SJSA1 (cell line): ENCODE measurements at regions not wholly inside any gene's neighbourhood (a gene's known extent, or its start where the extent isn't known, plus 50 kb on each side); places are given as distances from the start of the nearest gene placed in this dataset.
"Not testable (repeated sequence)": the region's sequence is repeated elsewhere in the genome, so short reads cannot be mapped to it uniquely, and the experiment has no call there.

Experiments used
- DNase-seq, 2 experiments: peaks; one replicate each; pipeline ENCODE4 v3.0.0-alpha.2; 2015 to 2020; ENCODE audit warnings: low spot score in 2 of 2, low read depth in 1 of 2
- H3K27ac ChIP-seq: fragments of 250-450 bp; sonication (Bioruptor Pico); 2 replicates; pipeline ENCODE4 v1.5.1; 2020; ENCODE audit warnings: mild to moderate bottlenecking, moderate library complexity
- H3K27me3 ChIP-seq: fragments of 250-450 bp; sonication (Bioruptor Pico); replicated peaks from 2 replicates; pipeline ENCODE4 v1.5.1; 2020; ENCODE audit warnings: mild to moderate bottlenecking, moderate library complexity
- H3K36me3 ChIP-seq: fragments of 250-450 bp; sonication (Bioruptor Pico); 2 replicates; pipeline ENCODE4 v1.5.1; 2020; ENCODE audit warnings: mild to moderate bottlenecking
- H3K4me1 ChIP-seq: fragments of 250-450 bp; sonication (Bioruptor Pico); replicated peaks from 2 replicates; pipeline ENCODE4 v1.6.1; 2021; ENCODE audit warnings: mild to moderate bottlenecking
- H3K4me3 ChIP-seq: fragments of 250-450 bp; sonication (Bioruptor Pico); 2 replicates; pipeline ENCODE4 v1.5.1; 2020; ENCODE audit warnings: mild to moderate bottlenecking
- H3K9me3 ChIP-seq: fragments of 250-450 bp; sonication (Bioruptor Pico); replicated peaks from 2 replicates; pipeline ENCODE4 v1.5.1; 2020; ENCODE audit warnings: mild to moderate bottlenecking

- no peak for DNase-seq
- Histone ChIP-seq H3K9me3 (no peaks in the 10 kb centered on the region), H3K36me3 (no peaks in the 10 kb centered on the region), H3K4me1 (no peaks in the 10 kb centered on the region), H3K27me3 (peaks cover 18% of the 10 kb centered on the region), H3K4me3 (no peak overlapping the region), H3K27ac (no peak overlapping the region)
These were observed 152.8 kb upstream of the KCNG1 start for GRCh38 chr20:51175724-51176123.

GRCh38 chr20:51175156-51175555, 152.2 kb upstream of the KCNG1 start:
- Histone ChIP-seq H3K4me1 (no peaks in the 10 kb centered on the region), H3K36me3 (no peaks in the 10 kb centered on the region), H3K9me3 (no peaks in the 10 kb centered on the region), H3K27me3 (peaks cover 17% of the 10 kb centered on the region), H3K4me3 (no peak overlapping the region), H3K27ac (no peak overlapping the region)
- no peak for DNase-seq

- H3K4me3 ChIP-seq = no peak overlapping the region
- peaks cover 15% of the 10 kb centered on the region for H3K27me3 ChIP-seq
- DNase-seq = no peak
- H3K9me3 ChIP-seq = no peaks in the 10 kb centered on the region
- H3K4me1 ChIP-seq = no peaks in the 10 kb centered on the region
- H3K36me3 ChIP-seq = no peaks in the 10 kb centered on the region
- H3K27ac ChIP-seq = no peak overlapping the region
These were observed 151.6 kb upstream of the KCNG1 start for GRCh38 chr20:51174536-51174935.

GRCh38 chr20:51172558-51173428, 149.9 kb upstream of the KCNG1 start:
- H3K4me3 ChIP-seq = no peak overlapping the region
- peaks cover 14% of the 10 kb centered on the region for H3K27me3 ChIP-seq
- peak in 1 of 2 experiments; percentile 17 for DNase-seq
- H3K9me3 ChIP-seq = no peaks in the 10 kb centered on the region
- no peaks in the 10 kb centered on the region for H3K36me3 ChIP-seq
- no peaks in the 10 kb centered on the region for H3K4me1 ChIP-seq
- no peak overlapping the region for H3K27ac ChIP-seq

GRCh38 chr20:51171141-51171540, 148.2 kb upstream of the KCNG1 start:
- H3K4me3 ChIP-seq = no peak overlapping the region
- peaks cover 17% of the 10 kb centered on the region for H3K27me3 ChIP-seq
- DNase-seq = no peak

GRCh38 chr20:51169813-51170212, 146.9 kb upstream of the KCNG1 start:
- DNase-seq = no peak
- Histone ChIP-seq H3K4me1 (no peaks in the 10 kb centered on the region), H3K27ac (no peak overlapping the region), H3K27me3 (peaks cover 17% of the 10 kb centered on the region), H3K4me3 (no peak overlapping the region), H3K36me3 (no peaks in the 10 kb centered on the region), H3K9me3 (no peaks in the 10 kb centered on the region)

More at GRCh38 chr20:51171141-51171540, 148.2 kb upstream of the KCNG1 start:
- Histone ChIP-seq H3K4me1 (no peaks in the 10 kb centered on the region), H3K36me3 (no peaks in the 10 kb centered on the region), H3K9me3 (no peaks in the 10 kb centered on the region), H3K27ac (no peak overlapping the region)

- H3K27me3 ChIP-seq, H3K4me1 ChIP-seq, DNase-seq, H3K36me3 ChIP-seq, H3K4me3 ChIP-seq, H3K9me3 ChIP-seq, H3K27ac ChIP-seq: not testable (repeated sequence)
These were observed 145.0 kb upstream of the KCNG1 start for GRCh38 chr20:51167911-51168310.

GRCh38 chr20:51166489-51166888, 143.6 kb upstream of the KCNG1 start:
- Histone ChIP-seq H3K36me3 (no peaks in the 10 kb centered on the region), H3K4me1 (no peaks in the 10 kb centered on the region), H3K27ac (no peak overlapping the region), H3K9me3 (no peaks in the 10 kb centered on the region), H3K4me3 (no peak overlapping the region), H3K27me3 (peaks cover 16% of the 10 kb centered on the region)
- no peak for DNase-seq

GRCh38 chr20:51165131-51165530, 142.2 kb upstream of the KCNG1 start:
- Histone ChIP-seq H3K27ac (no peak overlapping the region), H3K27me3 (peaks cover 24% of the 10 kb centered on the region), H3K4me1 (no peaks in the 10 kb centered on the region), H3K4me3 (no peak overlapping the region), H3K36me3 (no peaks in the 10 kb centered on the region), H3K9me3 (no peaks in the 10 kb centered on the region)
- DNase-seq = no peak

- peaks cover 28% of the 10 kb centered on the region for H3K27me3 ChIP-seq
- DNase-seq = no peak
- H3K9me3 ChIP-seq = no peaks in the 10 kb centered on the region
- no peaks in the 10 kb centered on the region for H3K4me1 ChIP-seq
- H3K27ac ChIP-seq = no peak overlapping the region
- H3K4me3 ChIP-seq = no peak overlapping the region
- no peaks in the 10 kb centered on the region for H3K36me3 ChIP-seq
These were observed 141.8 kb upstream of the KCNG1 start for GRCh38 chr20:51164731-51165130.

- DNase-seq = no peak
- Histone ChIP-seq H3K9me3 (no peaks in the 10 kb centered on the region), H3K4me1 (no peaks in the 10 kb centered on the region), H3K4me3 (no peak overlapping the region), H3K27me3 (peaks cover 31% of the 10 kb centered on the region), H3K27ac (no peak overlapping the region), H3K36me3 (no peaks in the 10 kb centered on the region)
These were observed 141.2 kb upstream of the KCNG1 start for GRCh38 chr20:51163996-51164600.

- no peak for DNase-seq
- Histone ChIP-seq H3K27me3 (peaks cover 39% of the 10 kb centered on the region), H3K4me3 (no peak overlapping the region), H3K36me3 (no peaks in the 10 kb centered on the region), H3K27ac (no peak overlapping the region), H3K4me1 (no peaks in the 10 kb centered on the region), H3K9me3 (no peaks in the 10 kb centered on the region)
These were observed 139.1 kb upstream of the KCNG1 start for GRCh38 chr20:51162015-51162414.

- no peaks in the 10 kb centered on the region for H3K9me3 ChIP-seq
- no peaks in the 10 kb centered on the region for H3K4me1 ChIP-seq
- H3K27ac ChIP-seq = no peak overlapping the region
- DNase-seq = no peak
- H3K4me3 ChIP-seq = no peak overlapping the region
- peaks cover 46% of the 10 kb centered on the region for H3K27me3 ChIP-seq
- no peaks in the 10 kb centered on the region for H3K36me3 ChIP-seq
These were observed 137.9 kb upstream of the KCNG1 start for GRCh38 chr20:51160821-51161220.

- H3K4me1 ChIP-seq = no peaks in the 10 kb centered on the region
- no peaks in the 10 kb centered on the region for H3K9me3 ChIP-seq
- no peak for DNase-seq
- H3K27ac ChIP-seq = no peak overlapping the region
- peaks cover 54% of the 10 kb centered on the region for H3K27me3 ChIP-seq
- H3K4me3 ChIP-seq = no peak overlapping the region
- H3K36me3 ChIP-seq = no peaks in the 10 kb centered on the region
These were observed 137.1 kb upstream of the KCNG1 start for GRCh38 chr20:51159981-51160380.
